GM21576 (cell line): ENCODE measurements at regions not wholly inside any gene's neighbourhood (a gene's known extent, or its start where the extent isn't known, plus 50 kb on each side); places are given as distances from the start of the nearest gene placed in this dataset.
"Not testable (repeated sequence)": the region's sequence is repeated elsewhere in the genome, so short reads cannot be mapped to it uniquely, and the experiment has no call there.

Experiments used
- ATAC-seq: cut with Tn5 transposase; IDR thresholded peaks from one replicate; pipeline ENCODE4 v1.9.1; 2021; ENCODE audit warnings: mild to moderate bottlenecking, moderate library complexity; ENCODE audit not compliant: unreplicated experiment

- no peak for ATAC-seq
Measured at GRCh38 chr5:174504266-174504726, 220.1 kb upstream of the MSX2 start.

- no peak for ATAC-seq
Measured at GRCh38 chr5:174505621-174506020, 218.8 kb upstream of the MSX2 start.

GRCh38 chr5:174510782-174511453 is 213.5 kb upstream of the MSX2 start:
- ATAC-seq = not testable (repeated sequence)

GRCh38 chr5:174511714-174512253 is 212.6 kb upstream of the MSX2 start:
- no peak for ATAC-seq

- no peak for ATAC-seq
Measured at GRCh38 chr5:174514325-174514724, 210.1 kb upstream of the MSX2 start.

- ATAC-seq = no peak
Measured at GRCh38 chr5:174514983-174515394, 209.4 kb upstream of the MSX2 start.

- ATAC-seq = no peak
Measured at GRCh38 chr5:174516741-174517140, 207.6 kb upstream of the MSX2 start.

- no peak for ATAC-seq
Measured at GRCh38 chr5:174518512-174518911, 205.9 kb upstream of the MSX2 start.

GRCh38 chr5:174520420-174521396 is 203.7 kb upstream of the MSX2 start:
- ATAC-seq = no peak

- ATAC-seq = no peak
Measured at GRCh38 chr5:174521449-174521848, 202.9 kb upstream of the MSX2 start.

GRCh38 chr5:174522480-174523260 is 201.7 kb upstream of the MSX2 start:
- ATAC-seq = no peak

- ATAC-seq = no peak
Measured at GRCh38 chr5:174523311-174524071, 200.9 kb upstream of the MSX2 start.

- no peak for ATAC-seq
Measured at GRCh38 chr5:174524351-174524750, 200.0 kb upstream of the MSX2 start.

- ATAC-seq = no peak
Measured at GRCh38 chr5:174526177-174526576, 198.2 kb upstream of the MSX2 start.

- ATAC-seq = no peak
Measured at GRCh38 chr5:174527916-174528540, 196.4 kb upstream of the MSX2 start.

- no peak for ATAC-seq
Measured at GRCh38 chr5:174528821-174529544, 195.4 kb upstream of the MSX2 start.

- no peak for ATAC-seq
Measured at GRCh38 chr5:174529925-174530681, 194.3 kb upstream of the MSX2 start.

- no peak for ATAC-seq
Measured at GRCh38 chr5:174531782-174532191, 192.6 kb upstream of the MSX2 start.
